ENCODE measurements at regions not wholly inside any gene's neighbourhood (a gene's known extent, or its start where the extent isn't known, plus 50 kb on each side); places are given as distances from the start of the nearest gene placed in this dataset.

DNA sequence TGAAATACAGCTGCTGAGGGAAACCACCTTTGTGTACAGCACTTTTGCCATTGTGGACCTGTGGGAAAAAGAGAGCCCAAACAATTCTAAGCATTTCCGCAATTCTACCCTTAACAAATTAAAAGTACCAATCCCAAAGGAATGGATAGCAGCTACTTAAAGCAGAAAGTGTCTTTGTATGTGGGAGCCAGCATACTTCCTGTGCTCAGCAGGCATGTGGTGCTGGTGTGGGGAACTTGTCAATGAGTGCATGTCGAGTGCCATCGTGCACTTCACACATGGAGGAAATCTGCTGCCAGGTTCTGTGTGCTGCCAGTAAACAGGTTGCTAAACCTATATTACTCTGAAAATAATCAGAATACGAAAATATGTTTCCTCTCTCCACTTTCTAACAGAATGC, 399.0 kb downstream of the LRRC70 start:
- intact Hi-C loops (cut with DNase I; ENCODE audit: low total_unique reads) = no loop called here
- no peak overlapping the region for H3K4me3 ChIP-seq (ENCODE audit: low read depth, poor library complexity, severe bottlenecking)
- no peak for DNase-seq (ENCODE audit: low spot score in 2 of 2)
- 50 to 51% methylated on average over 4 of the region's 4 CpGs for whole genome bisulfite sequencing, 2 donors
- no peak for TF ChIP-seq POLR2A (IDR thresholded peaks at IDR 0.05)
- TF ChIP-seq, protein P1, sequence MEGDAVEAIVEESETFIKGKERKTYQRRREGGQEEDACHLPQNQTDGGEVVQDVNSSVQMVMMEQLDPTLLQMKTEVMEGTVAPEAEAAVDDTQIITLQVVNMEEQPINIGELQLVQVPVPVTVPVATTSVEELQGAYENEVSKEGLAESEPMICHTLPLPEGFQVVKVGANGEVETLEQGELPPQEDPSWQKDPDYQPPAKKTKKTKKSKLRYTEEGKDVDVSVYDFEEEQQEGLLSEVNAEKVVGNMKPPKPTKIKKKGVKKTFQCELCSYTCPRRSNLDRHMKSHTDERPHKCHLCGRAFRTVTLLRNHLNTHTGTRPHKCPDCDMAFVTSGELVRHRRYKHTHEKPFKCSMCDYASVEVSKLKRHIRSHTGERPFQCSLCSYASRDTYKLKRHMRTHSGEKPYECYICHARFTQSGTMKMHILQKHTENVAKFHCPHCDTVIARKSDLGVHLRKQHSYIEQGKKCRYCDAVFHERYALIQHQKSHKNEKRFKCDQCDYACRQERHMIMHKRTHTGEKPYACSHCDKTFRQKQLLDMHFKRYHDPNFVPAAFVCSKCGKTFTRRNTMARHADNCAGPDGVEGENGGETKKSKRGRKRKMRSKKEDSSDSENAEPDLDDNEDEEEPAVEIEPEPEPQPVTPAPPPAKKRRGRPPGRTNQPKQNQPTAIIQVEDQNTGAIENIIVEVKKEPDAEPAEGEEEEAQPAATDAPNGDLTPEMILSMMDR (IDR thresholded peaks at IDR 0.05) = no peak

DNA sequence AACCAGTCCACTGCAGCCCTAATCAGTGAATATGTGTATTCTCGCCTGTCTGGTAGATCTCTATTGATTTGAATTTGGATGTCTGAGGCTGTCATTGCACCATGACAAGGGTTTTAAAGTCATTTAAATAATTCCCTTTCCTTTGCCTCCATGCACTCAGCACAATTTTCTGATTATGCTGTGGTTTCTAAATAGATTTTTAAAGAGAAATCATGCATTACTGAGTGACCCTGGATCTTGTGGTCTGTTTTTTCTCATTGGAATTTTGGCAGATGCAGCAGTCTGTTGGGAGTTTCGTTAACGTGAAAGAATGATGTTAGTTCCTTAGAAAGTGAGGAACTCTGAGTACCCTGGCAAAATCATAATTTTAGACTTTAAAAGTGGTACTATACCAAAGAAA, 396.0 kb downstream of the LRRC70 start:
- intact Hi-C loops (cut with DNase I; ENCODE audit: low total_unique reads) = no loop called here
- 41 to 50% methylated on average over 3 of the region's 3 CpGs for WGBS, 2 donors
- H3K4me3 ChIP-seq (ENCODE audit: low read depth, poor library complexity, severe bottlenecking) = no peak overlapping the region
- TF ChIP-seq POLR2A (IDR thresholded peaks at IDR 0.05) = no peak
- TF ChIP-seq, protein P1 (IDR thresholded peaks at IDR 0.05) = no peak
- no peak for DNase-seq (ENCODE audit: low spot score in 2 of 2)

DNA sequence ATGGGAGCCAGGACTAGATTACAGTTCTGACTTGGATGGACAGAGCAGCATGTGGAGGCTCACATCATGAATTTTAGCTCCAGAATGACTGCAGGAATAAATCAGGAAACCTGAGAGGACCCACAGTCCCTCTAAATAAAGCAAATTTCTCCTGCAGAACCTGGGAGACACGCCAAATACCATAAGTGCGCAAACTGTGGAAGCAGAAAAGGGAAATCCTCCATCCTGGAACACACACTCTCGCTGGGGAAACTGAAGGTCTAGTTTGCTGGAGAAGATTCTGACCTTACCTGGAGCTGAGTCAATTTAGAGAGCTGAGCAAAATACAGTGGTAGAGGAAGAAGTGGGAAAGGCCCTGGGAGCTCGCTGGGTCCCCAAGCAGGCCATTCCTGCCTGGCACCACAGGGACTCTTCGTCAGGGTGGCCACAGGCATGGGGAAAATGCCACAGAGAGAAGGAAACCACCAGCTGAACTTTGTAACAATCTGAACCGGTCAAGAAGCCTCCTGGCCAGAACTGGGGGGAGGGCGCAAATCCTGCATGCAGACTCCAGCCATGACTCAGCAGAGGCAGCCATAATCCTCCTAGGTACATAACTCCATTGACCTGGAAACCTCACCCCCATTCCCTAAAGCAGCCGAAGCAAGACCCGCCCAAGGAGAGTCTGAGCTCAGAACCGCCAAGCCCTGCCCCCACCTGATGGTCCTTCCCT, 390.9 kb downstream of the LRRC70 start:
- no peak for DNase-seq (ENCODE audit: low spot score in 2 of 2)
- no peak for TF ChIP-seq POLR2A (IDR thresholded peaks at IDR 0.05)
- TF ChIP-seq, protein P1 (IDR thresholded peaks at IDR 0.05) = no peak
- H3K4me3 ChIP-seq (ENCODE audit: low read depth, poor library complexity, severe bottlenecking) = no peak overlapping the region
- intact Hi-C loops (cut with DNase I; ENCODE audit: low total_unique reads) = no loop called here
- 91% methylated on average over 10 of the region's 10 CpGs for WGBS, 2 donors

DNA sequence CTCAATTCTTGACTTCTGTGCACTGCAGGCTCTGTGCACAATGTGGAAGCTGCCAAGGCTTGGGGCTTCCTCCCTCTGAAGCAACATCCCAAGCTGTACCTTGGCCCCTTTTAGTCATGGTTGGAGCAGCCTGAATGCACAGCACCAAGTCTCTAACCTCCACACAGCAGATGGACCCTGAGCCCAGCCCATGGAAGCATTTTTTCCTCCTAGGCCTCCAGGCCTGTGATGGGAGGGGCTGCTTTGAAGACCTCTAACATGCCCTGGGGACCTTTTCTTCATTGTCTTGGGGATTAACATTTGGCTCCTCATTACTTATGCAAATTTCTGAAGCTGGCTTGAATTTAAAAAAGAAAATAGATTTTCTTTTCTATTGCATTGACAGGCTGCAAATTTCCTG, 385.8 kb downstream of the LRRC70 start:
- DNase-seq (ENCODE audit: low spot score in 2 of 2) = no peak
- no peak overlapping the region for H3K4me3 ChIP-seq (ENCODE audit: low read depth, poor library complexity, severe bottlenecking)
- no peak for TF ChIP-seq POLR2A (IDR thresholded peaks at IDR 0.05)
- TF ChIP-seq, protein P1 (IDR thresholded peaks at IDR 0.05) = no peak
- intact Hi-C loops (cut with DNase I; ENCODE audit: low total_unique reads) = no loop called here

DNA sequence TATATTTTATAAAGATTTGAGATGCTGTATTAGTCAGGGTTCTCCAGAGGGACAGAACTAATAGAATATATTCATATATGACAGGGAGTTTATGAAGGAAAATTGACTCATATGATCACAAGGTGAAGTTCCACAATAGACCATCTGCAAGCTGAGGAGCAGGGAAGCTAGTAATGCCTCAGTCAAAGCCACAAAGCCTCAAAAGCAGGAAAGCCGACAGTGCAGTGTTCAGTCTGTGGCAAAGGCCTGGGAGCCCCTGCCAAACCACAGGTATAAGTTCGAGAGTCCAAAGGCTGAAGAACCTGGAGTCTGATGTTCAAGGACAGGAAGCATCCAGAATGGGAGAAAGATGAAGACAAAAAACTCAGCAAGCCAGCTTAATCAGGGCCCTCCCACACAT, 382.2 kb downstream of the LRRC70 start:
- 67 to 79% methylated on average over 2 of the region's 2 CpGs for WGBS, 2 donors
- intact Hi-C loops (cut with DNase I; ENCODE audit: low total_unique reads) = no loop called here
- TF ChIP-seq, protein P1 (IDR thresholded peaks at IDR 0.05) = no peak
- TF ChIP-seq POLR2A (IDR thresholded peaks at IDR 0.05) = no peak

DNA sequence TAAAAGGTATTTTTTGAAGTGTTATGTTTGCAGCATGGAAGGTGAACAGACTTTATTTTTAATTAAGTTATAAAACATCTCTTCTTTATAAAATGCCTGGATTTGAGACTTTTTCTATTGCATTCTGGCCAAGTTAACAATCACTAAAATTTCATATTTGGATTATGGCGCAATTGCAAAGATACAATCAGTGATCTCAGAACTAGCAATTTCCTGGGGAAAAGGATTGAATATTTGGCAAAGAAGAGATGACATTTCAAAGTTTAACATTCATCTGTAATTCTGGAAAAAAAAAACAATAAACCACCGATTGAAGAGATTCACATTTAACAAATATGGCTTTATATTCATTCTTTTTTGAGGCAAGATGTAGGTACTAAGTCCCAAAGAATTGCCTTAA, 378.0 kb downstream of the LRRC70 start:
- WGBS, 2 donors = 71 to 86% methylated on average over 2 of the region's 2 CpGs
- no peak overlapping the region for H3K4me3 ChIP-seq (ENCODE audit: low read depth, poor library complexity, severe bottlenecking)
- intact Hi-C loops (cut with DNase I; ENCODE audit: low total_unique reads) = no loop called here
- TF ChIP-seq, protein P1 (IDR thresholded peaks at IDR 0.05) = no peak
- TF ChIP-seq POLR2A (IDR thresholded peaks at IDR 0.05) = no peak
- no peak for DNase-seq (ENCODE audit: low spot score in 2 of 2)

More for the DNA sequence above, 382.2 kb downstream of the LRRC70 start:
- H3K4me3 ChIP-seq (ENCODE audit: low read depth, poor library complexity, severe bottlenecking) = no peak overlapping the region
- no peak for DNase-seq (ENCODE audit: low spot score in 2 of 2)

Data from lower leg skin (tissue), 4 donors.